SK-N-SH (cell line): ENCODE measurements at regions not wholly inside any gene's neighbourhood (a gene's known extent, or its start where the extent isn't known, plus 50 kb on each side); places are given as distances from the start of the nearest gene placed in this dataset.

Source experiments
- CHD2 ChIP-seq: fragments of 150-350 bp; IDR thresholded peaks from 2 replicates; pipeline ENCODE4 v1.6.1; 2018; ENCODE audit warnings: low read length; ENCODE audit not compliant: partially characterized antibody
- ELF1 ChIP-seq: IDR thresholded peaks from 2 replicates; pipeline ENCODE4 v1.4.0; 2012
- EP300 ChIP-seq, 2 experiments: IDR thresholded peaks; 2 replicates each; pipeline versions ENCODE4 v1.4.0 to v1.6.1; 2012; ENCODE audit warnings: borderline replicate concordance in 1 of 2, low read depth in 1 of 2, low read length in 1 of 2
- EZH2phosphoT487 ChIP-seq: fragments of 200-600 bp; sonication (generic); IDR thresholded peaks from 2 replicates; pipeline ENCODE4 v1.6.1; 2017; ENCODE audit warnings: low read depth, mixed run types, mild to moderate bottlenecking, antibody characterized with exemption, moderate library complexity, borderline replicate concordance
- POLR2AphosphoS5 ChIP-seq: IDR thresholded peaks from 2 replicates; pipeline ENCODE4 v1.6.1; 2012; ENCODE audit warnings: low read depth, low read length
- RAD21 ChIP-seq: IDR thresholded peaks from 2 replicates; pipeline ENCODE4 v1.6.1; 2012; ENCODE audit warnings: mild to moderate bottlenecking, low read length
- SMC3 ChIP-seq: IDR thresholded peaks from 2 replicates; pipeline ENCODE4 v1.6.1; 2012; ENCODE audit warnings: low read depth, low read length, improper control_type of control experiment
- TEAD4 ChIP-seq: IDR thresholded peaks from 2 replicates; pipeline ENCODE4 v1.4.0; 2012; ENCODE audit warnings: mild to moderate bottlenecking, borderline replicate concordance; ENCODE audit not compliant: insufficient read depth
- TF ChIP-seq, protein P1 (sequence below): fragments of 200-600 bp; sonication (generic); IDR thresholded peaks from 2 replicates; pipeline ENCODE4 v1.6.1; 2017; ENCODE audit warnings: antibody characterized with exemption, mild to moderate bottlenecking, moderate library complexity
- TF ChIP-seq, protein P2 (sequence below): IDR thresholded peaks from 2 replicates; pipeline ENCODE4 v1.6.1; 2012; ENCODE audit warnings: mild to moderate bottlenecking, low read depth, low read length, moderate library complexity
- TF ChIP-seq, protein P3 (sequence below): IDR thresholded peaks from 2 replicates; pipeline ENCODE4 v1.4.0; 2012; ENCODE audit warnings: low read depth, borderline replicate concordance

DNA sequence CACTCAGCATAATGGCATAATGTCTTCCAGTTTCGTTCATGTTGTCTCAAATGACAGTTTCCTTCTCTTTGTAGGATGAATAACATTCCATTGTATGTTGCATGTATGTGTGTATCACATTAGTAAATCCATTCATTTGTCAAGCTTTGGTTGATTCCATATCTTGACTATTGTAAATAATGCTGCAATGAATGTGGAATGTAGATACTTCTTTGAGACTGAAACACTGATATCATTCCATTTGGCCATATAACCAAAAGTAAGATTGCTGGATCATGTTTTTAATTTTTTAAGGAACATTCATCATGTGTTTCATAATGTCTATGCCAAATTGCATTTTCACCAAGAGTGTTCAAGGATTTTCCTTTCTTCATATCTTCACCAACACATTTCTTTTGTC, 1711.4 kb upstream of the PIK3C3 start:
- TF ChIP-seq, protein P1, sequence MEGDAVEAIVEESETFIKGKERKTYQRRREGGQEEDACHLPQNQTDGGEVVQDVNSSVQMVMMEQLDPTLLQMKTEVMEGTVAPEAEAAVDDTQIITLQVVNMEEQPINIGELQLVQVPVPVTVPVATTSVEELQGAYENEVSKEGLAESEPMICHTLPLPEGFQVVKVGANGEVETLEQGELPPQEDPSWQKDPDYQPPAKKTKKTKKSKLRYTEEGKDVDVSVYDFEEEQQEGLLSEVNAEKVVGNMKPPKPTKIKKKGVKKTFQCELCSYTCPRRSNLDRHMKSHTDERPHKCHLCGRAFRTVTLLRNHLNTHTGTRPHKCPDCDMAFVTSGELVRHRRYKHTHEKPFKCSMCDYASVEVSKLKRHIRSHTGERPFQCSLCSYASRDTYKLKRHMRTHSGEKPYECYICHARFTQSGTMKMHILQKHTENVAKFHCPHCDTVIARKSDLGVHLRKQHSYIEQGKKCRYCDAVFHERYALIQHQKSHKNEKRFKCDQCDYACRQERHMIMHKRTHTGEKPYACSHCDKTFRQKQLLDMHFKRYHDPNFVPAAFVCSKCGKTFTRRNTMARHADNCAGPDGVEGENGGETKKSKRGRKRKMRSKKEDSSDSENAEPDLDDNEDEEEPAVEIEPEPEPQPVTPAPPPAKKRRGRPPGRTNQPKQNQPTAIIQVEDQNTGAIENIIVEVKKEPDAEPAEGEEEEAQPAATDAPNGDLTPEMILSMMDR = no peak
- TF ChIP-seq RAD21 = no peak
- TF ChIP-seq ELF1 = no peak
- no peak for TF ChIP-seq POLR2AphosphoS5
- no peak for TF ChIP-seq EP300 (IDR thresholded peaks at IDR 0.05; ENCODE audit: borderline replicate concordance in 1 of 2, low read depth in 1 of 2, low read length in 1 of 2)
- no peak for TF ChIP-seq CHD2
- TF ChIP-seq SMC3 = no peak
- no peak for TF ChIP-seq EZH2phosphoT487
- TF ChIP-seq, protein P2, sequence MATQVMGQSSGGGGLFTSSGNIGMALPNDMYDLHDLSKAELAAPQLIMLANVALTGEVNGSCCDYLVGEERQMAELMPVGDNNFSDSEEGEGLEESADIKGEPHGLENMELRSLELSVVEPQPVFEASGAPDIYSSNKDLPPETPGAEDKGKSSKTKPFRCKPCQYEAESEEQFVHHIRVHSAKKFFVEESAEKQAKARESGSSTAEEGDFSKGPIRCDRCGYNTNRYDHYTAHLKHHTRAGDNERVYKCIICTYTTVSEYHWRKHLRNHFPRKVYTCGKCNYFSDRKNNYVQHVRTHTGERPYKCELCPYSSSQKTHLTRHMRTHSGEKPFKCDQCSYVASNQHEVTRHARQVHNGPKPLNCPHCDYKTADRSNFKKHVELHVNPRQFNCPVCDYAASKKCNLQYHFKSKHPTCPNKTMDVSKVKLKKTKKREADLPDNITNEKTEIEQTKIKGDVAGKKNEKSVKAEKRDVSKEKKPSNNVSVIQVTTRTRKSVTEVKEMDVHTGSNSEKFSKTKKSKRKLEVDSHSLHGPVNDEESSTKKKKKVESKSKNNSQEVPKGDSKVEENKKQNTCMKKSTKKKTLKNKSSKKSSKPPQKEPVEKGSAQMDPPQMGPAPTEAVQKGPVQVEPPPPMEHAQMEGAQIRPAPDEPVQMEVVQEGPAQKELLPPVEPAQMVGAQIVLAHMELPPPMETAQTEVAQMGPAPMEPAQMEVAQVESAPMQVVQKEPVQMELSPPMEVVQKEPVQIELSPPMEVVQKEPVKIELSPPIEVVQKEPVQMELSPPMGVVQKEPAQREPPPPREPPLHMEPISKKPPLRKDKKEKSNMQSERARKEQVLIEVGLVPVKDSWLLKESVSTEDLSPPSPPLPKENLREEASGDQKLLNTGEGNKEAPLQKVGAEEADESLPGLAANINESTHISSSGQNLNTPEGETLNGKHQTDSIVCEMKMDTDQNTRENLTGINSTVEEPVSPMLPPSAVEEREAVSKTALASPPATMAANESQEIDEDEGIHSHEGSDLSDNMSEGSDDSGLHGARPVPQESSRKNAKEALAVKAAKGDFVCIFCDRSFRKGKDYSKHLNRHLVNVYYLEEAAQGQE = no peak
- TF ChIP-seq, protein P3, sequence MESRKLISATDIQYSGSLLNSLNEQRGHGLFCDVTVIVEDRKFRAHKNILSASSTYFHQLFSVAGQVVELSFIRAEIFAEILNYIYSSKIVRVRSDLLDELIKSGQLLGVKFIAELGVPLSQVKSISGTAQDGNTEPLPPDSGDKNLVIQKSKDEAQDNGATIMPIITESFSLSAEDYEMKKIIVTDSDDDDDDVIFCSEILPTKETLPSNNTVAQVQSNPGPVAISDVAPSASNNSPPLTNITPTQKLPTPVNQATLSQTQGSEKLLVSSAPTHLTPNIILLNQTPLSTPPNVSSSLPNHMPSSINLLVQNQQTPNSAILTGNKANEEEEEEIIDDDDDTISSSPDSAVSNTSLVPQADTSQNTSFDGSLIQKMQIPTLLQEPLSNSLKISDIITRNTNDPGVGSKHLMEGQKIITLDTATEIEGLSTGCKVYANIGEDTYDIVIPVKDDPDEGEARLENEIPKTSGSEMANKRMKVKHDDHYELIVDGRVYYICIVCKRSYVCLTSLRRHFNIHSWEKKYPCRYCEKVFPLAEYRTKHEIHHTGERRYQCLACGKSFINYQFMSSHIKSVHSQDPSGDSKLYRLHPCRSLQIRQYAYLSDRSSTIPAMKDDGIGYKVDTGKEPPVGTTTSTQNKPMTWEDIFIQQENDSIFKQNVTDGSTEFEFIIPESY = no peak
- no peak for TF ChIP-seq TEAD4
